ENCODE measurements at regions not wholly inside any gene's neighbourhood (a gene's known extent, or its start where the extent isn't known, plus 50 kb on each side); places are given as distances from the start of the nearest gene placed in this dataset.

DNA sequence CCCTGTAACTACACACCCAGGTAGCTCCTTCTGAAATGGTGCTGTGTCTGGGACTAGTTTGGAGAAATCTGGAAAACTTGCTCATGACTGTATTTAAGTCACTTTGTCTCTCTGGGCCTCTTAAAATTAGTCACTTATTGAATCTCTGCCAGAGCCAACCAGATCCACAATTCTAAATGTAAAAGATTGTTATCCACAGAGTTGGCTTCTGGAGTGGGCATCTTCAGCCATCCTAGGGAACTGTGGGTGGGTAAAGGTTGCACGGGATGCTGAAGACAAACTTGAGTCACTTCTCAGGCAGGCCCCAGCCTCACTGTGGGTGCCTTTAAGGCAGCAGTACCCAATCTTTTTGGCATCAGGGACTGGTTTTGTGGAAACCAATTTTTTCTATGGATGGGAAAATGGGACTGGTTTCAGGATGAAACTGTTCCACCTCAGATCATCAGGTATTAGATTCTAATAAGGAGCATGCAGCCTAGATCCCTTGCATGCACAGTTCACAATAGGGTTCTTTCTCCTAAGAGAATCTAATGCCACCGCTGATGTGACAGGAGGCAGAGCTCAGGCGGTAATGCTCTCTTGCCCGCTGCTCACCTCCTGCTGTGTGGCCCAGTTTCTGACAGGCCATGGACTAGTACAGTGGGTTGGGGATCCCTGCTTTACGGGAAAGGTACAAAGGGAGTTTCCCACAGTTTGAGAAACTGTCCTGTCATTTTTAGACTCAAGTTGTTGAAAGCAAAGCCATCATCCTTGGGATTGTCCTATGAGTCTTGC is 98.3 kb upstream of the SPRED2 start:
- no peak for TF ChIP-seq POLR2A (IDR thresholded peaks at IDR 0.05)
- TF ChIP-seq, protein P1, sequence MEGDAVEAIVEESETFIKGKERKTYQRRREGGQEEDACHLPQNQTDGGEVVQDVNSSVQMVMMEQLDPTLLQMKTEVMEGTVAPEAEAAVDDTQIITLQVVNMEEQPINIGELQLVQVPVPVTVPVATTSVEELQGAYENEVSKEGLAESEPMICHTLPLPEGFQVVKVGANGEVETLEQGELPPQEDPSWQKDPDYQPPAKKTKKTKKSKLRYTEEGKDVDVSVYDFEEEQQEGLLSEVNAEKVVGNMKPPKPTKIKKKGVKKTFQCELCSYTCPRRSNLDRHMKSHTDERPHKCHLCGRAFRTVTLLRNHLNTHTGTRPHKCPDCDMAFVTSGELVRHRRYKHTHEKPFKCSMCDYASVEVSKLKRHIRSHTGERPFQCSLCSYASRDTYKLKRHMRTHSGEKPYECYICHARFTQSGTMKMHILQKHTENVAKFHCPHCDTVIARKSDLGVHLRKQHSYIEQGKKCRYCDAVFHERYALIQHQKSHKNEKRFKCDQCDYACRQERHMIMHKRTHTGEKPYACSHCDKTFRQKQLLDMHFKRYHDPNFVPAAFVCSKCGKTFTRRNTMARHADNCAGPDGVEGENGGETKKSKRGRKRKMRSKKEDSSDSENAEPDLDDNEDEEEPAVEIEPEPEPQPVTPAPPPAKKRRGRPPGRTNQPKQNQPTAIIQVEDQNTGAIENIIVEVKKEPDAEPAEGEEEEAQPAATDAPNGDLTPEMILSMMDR (IDR thresholded peaks at IDR 0.05): no peak
